ENCODE measurements at regions not wholly inside any gene's neighbourhood (a gene's known extent, or its start where the extent isn't known, plus 50 kb on each side); places are given as distances from the start of the nearest gene placed in this dataset.
"Not testable (repeated sequence)": the region's sequence is repeated elsewhere in the genome, so short reads cannot be mapped to it uniquely, and the experiment has no call there.

DNA sequence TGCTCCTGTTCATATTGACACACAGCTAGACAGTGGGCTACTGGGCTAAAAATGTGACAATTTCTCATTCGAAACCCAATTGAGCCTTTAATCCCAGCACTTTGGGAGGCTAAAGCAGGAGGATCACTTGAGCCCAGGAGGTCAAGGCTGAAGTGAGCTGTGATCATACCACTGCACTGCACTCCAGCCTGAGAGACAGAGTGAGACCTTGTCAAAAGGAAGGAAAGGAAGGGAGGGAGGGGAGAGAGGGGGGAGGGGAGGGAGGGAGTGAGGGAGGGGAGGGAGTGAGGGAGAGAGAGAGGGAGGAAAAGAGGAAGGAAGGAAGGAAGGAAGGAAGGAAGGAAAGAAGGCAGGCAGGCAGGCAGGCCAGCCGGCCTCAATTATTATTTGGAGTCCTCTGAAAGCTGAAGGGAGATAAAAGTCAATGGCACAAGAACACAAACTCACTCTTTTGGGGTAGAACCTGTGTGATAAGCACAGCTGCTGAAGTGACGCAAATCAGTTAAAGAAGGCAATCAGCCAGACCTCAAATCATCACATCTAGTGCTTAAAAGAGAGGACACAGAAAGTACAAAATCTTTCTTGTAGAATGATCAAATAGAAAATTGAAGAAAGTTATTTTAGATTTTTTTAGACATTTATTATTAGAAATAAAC is 98.1 kb downstream of the CCDC71L start:
- DNase-seq (ENCODE audit: low read depth), result no peak

- DNase-seq (ENCODE audit: low read depth), result no peak
Observed at GRCh38 chr7:106561666-106562411, 99.1 kb downstream of the CCDC71L start.

DNA sequence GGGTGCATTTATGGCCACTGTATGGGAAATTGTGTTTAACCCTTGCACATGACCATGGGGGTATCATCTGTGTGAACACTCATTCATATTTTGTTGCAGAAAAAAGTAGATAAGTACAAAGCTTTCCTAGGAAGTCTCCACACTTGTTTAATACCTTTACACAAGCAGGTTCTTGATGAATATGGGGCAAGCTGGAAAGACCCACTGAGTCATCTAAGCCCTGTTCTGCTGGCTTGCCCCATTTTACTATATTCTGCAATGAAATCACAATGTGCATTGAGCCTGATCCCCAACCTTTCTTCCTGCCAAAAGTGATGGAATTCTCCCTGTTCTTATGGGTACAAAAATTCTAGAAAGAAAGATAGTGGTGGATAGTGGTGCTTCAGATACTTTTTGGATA is 99.8 kb downstream of the CCDC71L start:
- no peak for DNase-seq (ENCODE audit: low read depth)

GRCh38 chr7:106560482-106560881 is 100.5 kb downstream of the CCDC71L start:
- no peak for DNase-seq (ENCODE audit: low read depth)

- DNase-seq (ENCODE audit: low read depth), result not testable (repeated sequence)
Observed at GRCh38 chr7:106556244-106556643, 104.7 kb downstream of the CCDC71L start.

DNA sequence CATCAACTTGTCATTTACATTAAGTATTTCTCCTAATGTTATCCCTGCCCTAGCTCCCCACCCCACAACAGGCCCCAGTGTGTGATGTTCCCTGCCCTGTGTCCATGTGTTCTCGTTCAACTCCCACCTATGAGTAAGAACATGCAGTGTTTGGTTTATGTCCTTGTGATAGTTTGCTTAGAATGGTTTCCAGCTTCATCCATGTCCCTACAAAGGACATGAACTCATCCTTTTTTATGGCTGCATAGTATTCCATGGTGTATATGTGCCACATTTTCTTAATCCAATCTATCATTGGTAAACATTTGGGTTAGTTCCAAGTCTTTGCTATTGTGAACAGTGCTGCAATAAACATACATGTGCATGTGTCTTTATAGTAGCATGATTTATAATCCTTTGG is 106.3 kb downstream of the CCDC71L start:
- DNase-seq (ENCODE audit: low read depth), result not testable (repeated sequence)

GRCh38 chr7:106553446-106553836 is 107.5 kb downstream of the CCDC71L start:
- DNase-seq (ENCODE audit: low read depth), result no peak

GRCh38 chr7:106552645-106553445 is 108.1 kb downstream of the CCDC71L start:
- DNase-seq (ENCODE audit: low read depth), result no peak

- DNase-seq (ENCODE audit: low read depth), result no peak
Observed at GRCh38 chr7:106551936-106552335, 109.0 kb downstream of the CCDC71L start.

- no peak for DNase-seq (ENCODE audit: low read depth)
Observed at GRCh38 chr7:106548491-106548890, 112.5 kb downstream of the CCDC71L start.

DNA sequence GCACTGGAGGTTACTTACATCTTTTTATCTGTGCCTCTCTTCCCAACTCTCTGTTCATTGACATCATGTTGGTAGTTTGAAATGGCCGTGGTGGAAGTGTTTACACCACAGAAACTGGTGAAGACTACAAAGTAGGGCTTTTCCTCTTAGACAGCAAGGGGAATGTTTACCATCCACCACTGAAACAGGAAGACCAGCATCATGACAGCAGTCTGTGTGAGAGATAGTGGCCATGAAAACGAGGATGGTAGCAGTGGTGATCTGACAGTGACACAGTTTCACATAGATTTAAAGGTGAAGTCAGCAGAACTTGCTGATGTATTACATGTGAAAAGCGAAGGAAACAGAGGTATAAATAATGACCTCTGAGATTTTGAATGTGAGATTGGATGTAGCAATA is 115.7 kb downstream of the CCDC71L start:
- no peak for DNase-seq (ENCODE audit: low read depth)

- DNase-seq (ENCODE audit: low read depth), result no peak
Observed at GRCh38 chr7:106543221-106543757, 117.7 kb downstream of the CCDC71L start.

DNA sequence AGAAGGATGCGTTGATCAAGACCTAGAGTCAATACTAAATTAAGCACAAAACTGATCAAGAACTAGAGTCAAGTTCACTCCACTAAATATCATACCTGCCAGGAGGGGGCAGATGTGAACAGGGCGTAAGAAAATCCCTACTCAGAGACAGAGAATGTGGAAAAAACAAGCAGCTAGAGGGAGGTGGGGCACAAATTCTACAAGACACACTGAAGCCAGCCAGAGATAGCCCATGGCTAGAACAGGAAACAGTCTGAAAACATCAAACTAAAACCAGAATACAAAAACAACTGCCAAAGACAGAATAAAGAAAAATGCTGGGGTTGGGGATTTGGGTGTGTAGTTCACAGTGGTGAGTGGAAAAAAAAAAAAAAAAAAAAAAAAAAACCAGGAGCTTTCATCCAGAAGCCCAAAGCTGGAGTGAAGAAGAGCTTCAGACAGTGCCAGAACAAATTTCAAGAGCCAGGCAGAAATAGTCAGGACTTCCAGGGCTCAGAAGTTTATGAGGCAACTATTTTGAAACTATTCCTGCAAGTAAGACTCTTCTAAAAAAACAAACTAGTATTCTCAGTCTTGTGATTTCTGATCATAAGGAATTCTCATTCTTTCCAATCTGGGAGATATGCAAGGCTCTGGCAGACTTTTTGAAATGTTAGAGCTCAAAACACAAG is 118.3 kb downstream of the CCDC71L start:
- no peak for DNase-seq (ENCODE audit: low read depth)

DNA sequence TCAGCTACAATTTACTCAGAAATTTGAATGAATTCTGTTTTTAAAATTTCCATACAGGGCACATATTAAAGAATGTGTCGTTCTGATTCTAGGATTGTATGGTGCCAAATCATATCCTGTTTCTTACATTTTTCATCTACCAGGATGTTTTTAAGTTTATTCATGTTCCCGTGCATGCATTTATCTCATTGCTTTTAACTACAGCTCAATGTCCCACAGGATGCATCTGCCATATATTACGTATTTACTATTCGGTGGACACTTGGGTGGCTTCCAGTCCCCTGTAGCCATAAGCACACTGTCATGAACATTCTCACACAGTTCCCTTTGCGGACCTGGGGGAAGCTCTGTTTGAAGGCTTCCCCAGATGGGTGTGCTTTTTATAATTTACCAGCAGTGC is 122.3 kb downstream of the CCDC71L start:
- DNase-seq (ENCODE audit: low read depth), result no peak

DNA sequence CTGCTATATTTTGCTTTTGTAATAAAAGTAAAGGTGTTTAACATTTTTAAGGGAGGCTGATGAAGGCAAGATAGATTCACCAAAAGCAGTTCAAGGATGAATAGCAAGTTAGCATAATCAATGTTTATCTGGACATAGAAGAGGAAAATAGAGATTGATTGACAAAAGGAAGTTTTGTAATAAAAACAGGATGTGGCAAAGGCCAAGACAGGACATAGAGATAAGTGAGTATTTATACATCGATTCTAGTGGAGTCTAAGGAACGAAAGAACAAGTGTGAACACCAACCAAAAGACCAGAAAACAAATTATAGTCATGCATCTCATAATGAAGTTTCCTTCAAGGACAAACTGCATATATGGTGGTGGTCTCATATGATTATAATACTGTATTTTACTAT is 123.8 kb downstream of the CCDC71L start:
- DNase-seq (ENCODE audit: low read depth), result no peak

- no peak for DNase-seq (ENCODE audit: low read depth)
Observed at GRCh38 chr7:106536079-106536478, 124.9 kb downstream of the CCDC71L start.

- no peak for DNase-seq (ENCODE audit: low read depth)
Observed at GRCh38 chr7:106535234-106535932, 125.6 kb downstream of the CCDC71L start.

DNA sequence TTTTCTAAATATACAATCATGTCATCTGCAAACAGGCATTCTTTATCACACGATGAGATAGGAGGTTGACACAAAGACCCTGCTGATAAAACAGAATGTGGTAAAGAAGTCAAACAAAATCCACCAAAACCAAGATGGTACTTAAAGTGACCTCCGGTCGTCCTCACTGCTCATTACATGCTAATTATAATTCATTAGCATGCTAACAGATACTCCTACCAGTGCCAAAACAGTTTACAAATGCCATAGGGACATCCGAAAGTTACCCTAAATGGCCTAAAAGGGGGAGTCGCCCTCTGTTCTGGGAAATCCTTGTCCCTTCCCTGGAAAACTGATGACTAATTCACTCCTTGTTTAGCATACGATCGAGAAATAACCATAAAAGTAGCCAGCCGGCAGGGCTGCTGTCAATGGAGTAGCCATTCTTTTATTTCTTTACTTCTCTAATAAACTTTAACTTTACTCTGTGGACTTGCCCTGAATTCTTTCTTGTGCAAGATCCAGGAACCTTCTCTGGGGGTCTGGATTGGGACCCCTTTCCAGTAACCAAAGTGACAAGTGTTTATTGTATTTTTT is 126.6 kb downstream of the CCDC71L start:
- no peak for DNase-seq (ENCODE audit: low read depth)

DNA sequence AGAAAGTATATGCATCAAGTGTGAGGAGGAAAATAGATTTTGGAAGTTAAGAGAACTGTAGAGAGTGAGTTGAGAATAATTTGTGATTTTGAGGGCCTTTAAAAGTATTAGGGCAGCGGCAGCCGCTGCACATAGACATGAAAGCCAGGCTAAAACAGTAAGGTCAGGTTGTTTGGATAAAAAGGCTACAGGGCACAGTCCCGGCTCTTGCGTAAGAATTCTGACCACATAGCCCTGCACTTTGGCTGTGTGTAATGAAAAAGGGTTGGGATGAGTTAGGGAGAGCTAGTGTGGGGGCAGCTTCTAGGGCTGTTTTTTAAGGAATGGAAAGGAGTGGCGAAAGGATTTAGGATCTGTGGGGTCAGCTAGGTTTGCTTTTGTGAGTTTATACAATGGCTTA is 130.8 kb downstream of the CCDC71L start:
- not testable (repeated sequence) for DNase-seq (ENCODE audit: low read depth)

GRCh38 chr7:106526617-106527016 is 134.3 kb downstream of the CCDC71L start:
- not testable (repeated sequence) for DNase-seq (ENCODE audit: low read depth)

DNA sequence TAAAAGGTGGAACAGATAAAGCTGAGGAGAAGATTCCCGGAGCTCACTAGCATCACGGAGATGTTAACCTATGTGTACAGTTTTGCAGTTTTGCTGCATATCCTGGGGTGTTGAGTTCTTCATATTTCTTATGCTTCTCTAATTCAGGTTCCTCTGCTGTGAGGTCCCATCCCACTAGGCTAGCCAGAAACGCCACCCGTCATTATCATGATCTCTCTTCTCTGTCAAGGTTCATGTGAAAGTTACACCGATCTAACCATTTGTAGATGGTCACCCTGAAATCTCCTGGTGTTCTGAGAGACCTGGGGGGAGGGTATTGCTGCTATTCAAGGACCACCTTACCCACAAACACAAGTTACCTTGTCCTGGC is 136.3 kb downstream of the CCDC71L start:
- DNase-seq (ENCODE audit: low read depth), result no peak

Data from stimulated activated CD8-positive, alpha-beta memory T cell treated with anti-CD3 and anti-CD28 coated beads, Interleukin-12 subunit alpha, Interleukin-12 subunit beta, amount 100 ng/mL, for 1 hour (primary cell).